Activated CD4-positive, alpha-beta T cell treated with anti-CD3 and anti-CD28 coated beads, Interleukin-2, Interleukin-6, amounts not matched to agents 100 ng/mL and 50 ng/mL, durations not matched to agents 16 hours and 8 hours (primary cell): ENCODE measurements at regions not wholly inside any gene's neighbourhood (a gene's known extent, or its start where the extent isn't known, plus 50 kb on each side); places are given as distances from the start of the nearest gene placed in this dataset.

Experiments used
- DNase-seq: peaks from one replicate; pipeline ENCODE4 v3.0.0-alpha.2; 2020

- no peak for DNase-seq
Measured at GRCh38 chr5:93313672-93314071, 267.3 kb downstream of the NR2F1-AS1 start.

DNA sequence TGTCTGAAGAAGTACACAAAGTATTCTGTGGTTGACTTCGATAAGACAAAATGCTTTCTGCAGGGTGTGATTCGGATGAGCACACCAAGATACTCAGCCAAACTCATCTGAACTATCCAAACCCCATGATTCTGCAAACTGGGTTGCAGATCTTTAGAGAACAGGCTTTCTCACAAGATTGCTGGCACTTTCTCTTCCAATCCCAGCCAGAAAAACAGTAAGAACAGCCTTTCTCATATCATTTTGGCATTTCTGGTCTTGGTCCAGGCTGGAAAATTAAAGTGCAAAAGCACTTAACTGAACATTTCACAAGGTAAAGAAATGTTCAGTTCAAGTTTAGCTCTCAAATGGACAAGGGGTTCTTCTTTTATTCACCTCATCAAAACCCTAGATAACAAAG lies 269.1 kb downstream of the NR2F1-AS1 start:
- no peak for DNase-seq

DNA sequence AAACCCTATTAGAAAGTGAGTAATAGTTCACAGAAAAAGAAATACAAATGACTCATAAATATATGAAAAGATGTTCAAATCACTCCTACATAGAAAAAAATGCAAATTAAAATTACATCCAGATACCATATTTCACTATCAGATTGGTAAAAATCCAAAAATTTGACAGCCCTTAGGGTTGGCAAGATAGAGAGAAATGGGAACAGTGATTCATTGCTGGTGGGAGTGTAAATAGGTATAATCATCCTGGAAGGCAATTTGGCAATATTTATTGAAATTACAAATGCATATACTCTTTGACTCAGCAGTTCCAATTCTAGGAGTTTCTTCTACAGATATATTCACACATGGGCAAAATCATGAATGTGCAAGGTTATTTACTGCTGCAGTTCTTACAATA lies 273.5 kb downstream of the NR2F1-AS1 start:
- no peak for DNase-seq

GRCh38 chr5:93305984-93306383 lies 275.0 kb downstream of the NR2F1-AS1 start:
- DNase-seq = no peak

DNA sequence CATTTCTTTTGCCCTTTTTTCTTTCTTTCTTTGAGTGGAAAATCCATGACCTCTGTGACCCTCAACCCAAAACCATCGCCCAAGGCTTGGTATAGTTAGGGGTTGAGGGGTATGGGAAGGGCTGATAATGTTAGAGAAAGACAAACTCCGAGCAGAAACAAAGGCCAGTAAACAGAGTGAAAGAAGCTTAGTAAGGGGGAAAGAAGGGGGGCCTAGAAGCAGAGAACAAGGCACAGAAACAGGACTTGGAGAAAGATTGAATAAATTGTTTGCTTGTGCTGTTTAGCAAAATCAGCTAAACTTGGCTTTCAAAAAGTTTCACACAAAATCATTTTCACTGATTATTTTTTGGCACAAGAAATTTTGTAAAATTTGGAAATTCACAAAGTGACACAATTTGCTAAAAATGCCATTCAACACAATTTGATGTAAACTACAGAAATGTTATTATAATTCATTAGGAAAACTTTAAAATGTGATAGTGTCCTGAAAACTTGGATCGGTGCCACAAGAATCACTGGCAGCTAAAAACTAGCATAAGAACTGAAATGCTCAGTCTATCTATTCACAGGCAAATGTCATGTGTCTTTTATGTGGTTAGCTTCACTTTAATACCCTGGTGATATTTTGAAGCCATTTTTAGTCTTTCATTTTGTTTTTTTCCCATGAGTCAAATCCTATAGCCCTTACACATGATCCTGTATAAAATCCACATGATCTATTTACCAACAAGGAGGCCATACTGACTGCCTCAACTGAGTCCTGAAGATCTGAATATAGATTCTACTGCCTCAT lies 276.4 kb downstream of the NR2F1-AS1 start:
- no peak for DNase-seq

DNA sequence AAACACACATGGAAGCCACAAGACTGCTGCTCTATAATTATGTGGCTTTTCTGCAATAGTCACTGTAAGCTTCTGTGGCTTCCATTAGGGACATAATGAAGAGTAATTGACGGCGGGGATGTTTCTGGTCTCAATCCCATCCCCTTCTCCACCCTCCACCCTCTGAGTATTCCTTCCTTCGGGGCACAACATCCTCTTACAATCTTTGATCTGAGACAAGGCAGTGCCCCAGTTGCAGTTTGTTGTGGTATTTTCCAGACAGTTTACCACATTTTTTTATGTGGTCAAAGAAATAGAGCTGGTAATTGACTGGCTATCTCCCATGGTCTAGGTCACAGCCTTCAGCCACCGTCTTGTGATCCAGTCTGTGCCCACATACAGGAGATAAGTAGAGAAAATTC lies 277.7 kb downstream of the NR2F1-AS1 start:
- no peak for DNase-seq

GRCh38 chr5:93302711-93303110 lies 278.3 kb downstream of the NR2F1-AS1 start:
- DNase-seq = no peak

DNA sequence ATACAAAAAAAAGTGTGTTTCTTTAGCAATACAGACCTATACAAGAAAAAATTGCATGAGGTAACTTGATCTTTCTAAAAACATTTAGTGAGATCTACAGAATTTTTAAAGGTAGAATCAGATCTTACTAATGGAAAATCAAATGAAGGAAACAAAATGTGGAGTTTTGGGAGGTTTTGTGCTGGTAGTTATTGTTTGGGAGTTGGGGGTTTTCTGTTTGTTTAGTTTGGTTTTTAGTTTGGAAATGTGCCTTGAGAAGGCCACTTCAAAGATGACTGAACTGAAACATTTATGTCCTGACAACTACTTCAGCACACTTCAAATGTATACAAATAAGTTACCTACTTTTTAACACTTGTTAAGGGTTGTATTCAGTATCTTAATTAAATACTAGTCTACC lies 280.1 kb downstream of the NR2F1-AS1 start:
- DNase-seq = no peak

- no peak for DNase-seq
Measured at GRCh38 chr5:93300309-93300923, 280.6 kb downstream of the NR2F1-AS1 start.

DNA sequence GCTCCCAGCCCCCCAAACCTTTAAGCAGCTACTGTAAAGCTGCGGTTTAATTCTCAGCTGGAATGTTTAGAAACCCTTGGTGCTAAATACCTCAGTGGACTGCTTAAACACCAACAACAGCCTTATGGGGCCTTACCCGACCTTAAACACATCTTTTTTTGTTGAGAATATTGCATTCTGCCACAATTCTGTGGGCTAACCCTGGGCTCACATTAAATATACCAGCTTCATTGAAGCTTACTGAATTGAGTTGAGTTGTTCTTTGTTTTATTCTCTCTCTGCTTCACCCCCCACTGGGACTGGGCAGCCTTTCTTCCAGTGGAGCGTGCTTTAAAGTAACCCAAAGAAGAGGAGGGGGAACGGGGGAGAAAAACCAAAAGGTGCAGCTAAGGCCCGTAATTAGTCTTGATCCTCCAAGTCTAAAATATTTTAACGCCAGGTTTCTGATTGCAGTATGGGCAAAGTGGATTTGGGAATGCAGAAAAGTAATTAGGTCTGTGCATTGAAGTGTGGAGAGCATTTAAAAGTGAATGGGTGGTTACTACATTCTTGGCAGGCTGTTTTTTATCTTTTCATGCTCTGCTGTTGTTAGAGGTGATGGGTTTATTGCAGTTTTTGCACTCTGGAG lies 281.2 kb downstream of the NR2F1-AS1 start:
- no peak for DNase-seq

- DNase-seq = no peak
Measured at GRCh38 chr5:93297116-93297515, 283.9 kb downstream of the NR2F1-AS1 start.

- no peak for DNase-seq
Measured at GRCh38 chr5:93296338-93296737, 284.7 kb downstream of the NR2F1-AS1 start.

GRCh38 chr5:93294996-93295395 lies 286.0 kb downstream of the NR2F1-AS1 start:
- DNase-seq = no peak

- DNase-seq = no peak
Measured at GRCh38 chr5:93294199-93294598, 286.8 kb downstream of the NR2F1-AS1 start.

DNA sequence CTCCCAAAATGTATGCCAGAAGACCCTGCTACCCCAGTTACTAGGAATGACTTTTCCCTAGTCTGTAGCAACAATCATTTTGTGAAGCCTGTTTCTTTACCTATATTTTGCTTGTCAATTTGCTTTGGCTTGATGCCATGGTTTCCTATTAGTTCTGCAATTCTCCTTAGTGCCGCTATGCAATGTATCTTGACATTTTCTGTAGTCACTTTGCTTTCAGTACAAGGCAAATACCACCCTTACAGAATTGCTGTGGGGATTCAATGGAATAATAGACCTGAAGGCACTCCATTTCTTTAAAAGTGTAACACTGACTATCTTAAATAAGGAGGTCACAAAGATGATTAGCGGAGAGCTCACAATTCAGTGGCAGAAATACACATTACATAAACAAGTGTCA lies 291.1 kb downstream of the NR2F1-AS1 start:
- no peak for DNase-seq

GRCh38 chr5:93285461-93285860 lies 295.6 kb downstream of the NR2F1-AS1 start:
- no peak for DNase-seq

DNA sequence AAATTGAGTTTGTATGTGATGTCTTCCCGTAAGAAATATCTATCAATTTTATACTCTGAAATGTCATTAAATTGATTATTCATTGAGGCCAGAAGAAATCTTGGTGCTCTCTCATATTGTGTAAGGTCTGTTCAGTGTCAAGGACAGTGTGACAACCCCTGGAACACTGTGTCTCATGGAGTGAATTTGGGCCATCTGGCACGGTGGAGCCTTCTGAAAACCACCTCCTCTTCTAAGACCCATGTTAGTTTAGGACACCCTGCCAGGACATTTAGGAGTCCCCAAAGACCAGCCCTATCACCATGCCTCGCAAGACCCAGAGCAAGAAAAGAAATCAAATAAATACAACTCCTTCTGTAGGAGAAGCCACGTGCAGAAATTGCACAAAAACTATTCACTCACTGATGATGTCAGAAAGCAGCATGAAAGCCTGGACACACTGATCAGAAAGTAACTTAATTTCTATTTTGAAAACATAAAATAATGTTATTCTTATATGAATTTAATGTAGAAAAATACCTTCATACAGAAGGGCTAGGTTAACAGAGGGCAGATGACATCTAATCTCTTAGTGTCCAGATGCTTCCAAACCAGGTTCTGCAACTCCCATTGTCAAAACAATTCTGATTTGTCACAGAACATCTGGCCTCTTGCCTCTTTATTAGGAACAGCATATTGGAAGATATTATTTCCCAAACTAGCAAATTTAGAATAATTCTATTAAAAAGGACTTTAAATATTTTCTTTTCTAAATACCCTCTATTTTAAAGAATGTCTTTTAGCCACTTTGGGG lies 298.8 kb downstream of the NR2F1-AS1 start:
- DNase-seq = no peak

GRCh38 chr5:93280518-93280917 lies 300.5 kb downstream of the NR2F1-AS1 start:
- no peak for DNase-seq

- no peak for DNase-seq
Measured at GRCh38 chr5:93279296-93279963, 301.6 kb downstream of the NR2F1-AS1 start.

- no peak for DNase-seq
Measured at GRCh38 chr5:93278896-93279295, 302.1 kb downstream of the NR2F1-AS1 start.

DNA sequence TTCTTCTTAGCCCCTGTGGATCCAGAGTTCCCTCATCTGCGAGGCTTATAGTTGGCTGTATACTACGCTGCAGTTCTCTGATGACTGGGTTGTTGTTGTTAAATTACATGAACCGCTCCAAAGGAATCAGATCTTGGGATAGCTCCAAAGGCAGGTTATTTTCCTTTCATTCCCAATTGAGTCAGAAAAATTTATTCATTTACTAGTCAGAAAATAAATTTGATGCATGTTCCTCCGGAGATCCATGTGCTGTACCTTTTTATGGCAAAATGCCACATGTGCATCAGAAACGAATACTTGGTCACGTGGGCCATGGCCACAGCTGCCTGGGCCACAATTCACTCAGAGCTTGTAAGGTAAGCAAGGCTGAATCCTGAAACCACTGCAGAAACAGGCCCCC lies 304.0 kb downstream of the NR2F1-AS1 start:
- no peak for DNase-seq

GRCh38 chr5:93275376-93275775 lies 305.6 kb downstream of the NR2F1-AS1 start:
- no peak for DNase-seq

DNA sequence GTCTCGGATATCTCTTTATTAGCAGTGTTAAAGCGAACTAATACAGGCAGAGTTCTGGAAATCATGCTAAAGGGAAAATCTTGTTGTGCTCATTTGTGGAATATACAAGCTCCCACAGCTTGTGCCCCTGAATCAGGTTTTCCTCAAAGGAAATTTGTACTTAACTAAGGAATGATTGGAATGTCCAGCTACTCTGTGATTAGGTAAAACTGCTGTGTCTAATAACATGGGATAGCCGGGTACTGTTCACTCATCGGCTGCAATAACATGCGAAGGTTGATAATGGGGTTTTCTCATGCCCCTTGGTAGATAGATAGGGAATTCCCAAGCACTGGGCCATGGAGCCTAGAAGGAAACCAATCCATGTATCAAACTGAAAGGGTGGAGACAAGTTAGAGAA lies 306.7 kb downstream of the NR2F1-AS1 start:
- DNase-seq = no peak
